NB4 (cell line): ENCODE measurements at regions not wholly inside any gene's neighbourhood (a gene's known extent, or its start where the extent isn't known, plus 50 kb on each side); places are given as distances from the start of the nearest gene placed in this dataset.

Experiments
- CTCF ChIP-seq: IDR thresholded peaks from one replicate; pipeline ENCODE4 v1.5.1; 2012; ENCODE audit warnings: low read depth, low read length
- POLR2A ChIP-seq: IDR thresholded peaks from 2 replicates; pipeline ENCODE4 v1.6.1; 2011; ENCODE audit warnings: mild to moderate bottlenecking; ENCODE audit not compliant: insufficient read length; ENCODE audit errors: extremely low read depth

GRCh38 chr11:81717695-81718094 lies 1016.0 kb downstream of the FAM181B start:
- TF ChIP-seq CTCF (no peak), POLR2A (no peak)
